ENCODE measurements at regions not wholly inside any gene's neighbourhood (a gene's known extent, or its start where the extent isn't known, plus 50 kb on each side); places are given as distances from the start of the nearest gene placed in this dataset.

DNA sequence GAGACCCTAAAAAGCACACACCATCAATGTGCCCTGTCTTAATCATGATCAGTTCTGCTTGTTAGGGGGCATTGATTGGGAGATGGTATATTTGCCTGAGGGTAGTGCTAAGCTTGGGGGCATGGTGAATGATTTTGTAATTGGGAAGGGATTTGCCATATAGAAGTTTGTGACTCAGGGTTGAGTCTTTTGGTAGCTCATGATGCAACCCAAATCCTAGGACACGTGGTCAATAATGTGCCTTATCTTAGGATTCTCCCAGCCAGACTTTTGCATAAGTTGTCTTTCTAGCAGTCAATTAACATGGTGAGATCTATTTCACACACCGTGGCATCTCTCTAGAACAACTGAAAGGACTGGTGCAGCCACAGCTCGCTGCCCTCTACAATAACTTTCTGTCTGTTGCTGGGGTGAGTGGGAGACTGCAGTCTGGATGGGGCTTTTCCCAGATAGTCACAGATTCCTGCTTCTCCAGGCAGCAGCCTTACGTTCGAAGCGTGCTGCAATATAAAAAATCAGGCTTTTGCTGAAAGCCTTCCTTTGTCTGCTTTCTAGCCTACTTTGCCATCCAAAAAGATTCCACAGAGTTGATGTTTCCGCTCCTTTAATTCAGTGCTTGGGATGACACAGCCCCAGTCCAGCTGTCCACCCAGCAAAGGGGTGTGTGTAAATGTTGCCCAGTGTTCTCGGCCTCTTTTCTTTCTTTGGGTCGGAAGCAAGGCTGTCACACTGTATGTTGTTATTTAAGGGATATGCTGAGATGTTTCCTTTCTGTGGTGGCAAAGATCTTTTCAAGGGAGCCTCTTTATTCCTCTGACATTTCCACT lies 58.9 kb downstream of the ID4 start:
- TF ChIP-seq, protein P1, sequence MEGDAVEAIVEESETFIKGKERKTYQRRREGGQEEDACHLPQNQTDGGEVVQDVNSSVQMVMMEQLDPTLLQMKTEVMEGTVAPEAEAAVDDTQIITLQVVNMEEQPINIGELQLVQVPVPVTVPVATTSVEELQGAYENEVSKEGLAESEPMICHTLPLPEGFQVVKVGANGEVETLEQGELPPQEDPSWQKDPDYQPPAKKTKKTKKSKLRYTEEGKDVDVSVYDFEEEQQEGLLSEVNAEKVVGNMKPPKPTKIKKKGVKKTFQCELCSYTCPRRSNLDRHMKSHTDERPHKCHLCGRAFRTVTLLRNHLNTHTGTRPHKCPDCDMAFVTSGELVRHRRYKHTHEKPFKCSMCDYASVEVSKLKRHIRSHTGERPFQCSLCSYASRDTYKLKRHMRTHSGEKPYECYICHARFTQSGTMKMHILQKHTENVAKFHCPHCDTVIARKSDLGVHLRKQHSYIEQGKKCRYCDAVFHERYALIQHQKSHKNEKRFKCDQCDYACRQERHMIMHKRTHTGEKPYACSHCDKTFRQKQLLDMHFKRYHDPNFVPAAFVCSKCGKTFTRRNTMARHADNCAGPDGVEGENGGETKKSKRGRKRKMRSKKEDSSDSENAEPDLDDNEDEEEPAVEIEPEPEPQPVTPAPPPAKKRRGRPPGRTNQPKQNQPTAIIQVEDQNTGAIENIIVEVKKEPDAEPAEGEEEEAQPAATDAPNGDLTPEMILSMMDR (IDR thresholded peaks at IDR 0.05), result no peak
- TF ChIP-seq POLR2A (IDR thresholded peaks at IDR 0.05), result no peak
